Stomach (tissue), 4 donors: ENCODE measurements at regions not wholly inside any gene's neighbourhood (a gene's known extent, or its start where the extent isn't known, plus 50 kb on each side); places are given as distances from the start of the nearest gene placed in this dataset.

ENCODE experiments used
- CTCF ChIP-seq, 7 experiments: fragments of 450-650 bp in 4 of 7; fragments of 200-600 bp in 3 of 7; sonication (generic) in 3 of 7; IDR thresholded peaks; one replicate each; pipeline ENCODE4 v1.5.1; 2016 to 2019; ENCODE audit warnings: antibody characterized with exemption in 7 of 7, control low read depth in 2 of 7, mild to moderate bottlenecking in 1 of 7
- EP300 ChIP-seq: sonication (generic); formaldehyde crosslinking; IDR thresholded peaks from one replicate; pipeline ENCODE4 v1.6.1; 2017; ENCODE audit warnings: antibody characterized with exemption
- POLR2A ChIP-seq, 4 donors: fragments of 450-650 bp; IDR thresholded peaks; one replicate each; pipeline ENCODE4 v1.6.1; 2016; ENCODE audit warnings: antibody characterized with exemption in 4 of 4, control low read depth in 2 of 4, mild to moderate bottlenecking in 1 of 4, moderate library complexity in 1 of 4
- POLR2AphosphoS5 ChIP-seq, 3 donors: sonication (generic); formaldehyde crosslinking; IDR thresholded peaks; one replicate each; pipeline ENCODE4 v1.6.1; 2016; ENCODE audit warnings: antibody characterized with exemption in 3 of 3

GRCh38 chr16:35149550-35149949 lies 1690.1 kb downstream of the TP53TG3F start:
- TF ChIP-seq CTCF (IDR thresholded peaks at IDR 0.05): no peak
- TF ChIP-seq POLR2A (IDR thresholded peaks at IDR 0.05): no peak
- no peak for TF ChIP-seq POLR2AphosphoS5 (IDR thresholded peaks at IDR 0.05)
- no peak for TF ChIP-seq EP300
